A673 (cell line): ENCODE measurements at regions not wholly inside any gene's neighbourhood (a gene's known extent, or its start where the extent isn't known, plus 50 kb on each side); places are given as distances from the start of the nearest gene placed in this dataset.

Experiments used
- BruUV-seq: library from RNA; stranded (reverse); fragments of 400-500 nt; replicated peaks from 2 replicates; lab custom pipeline; 2021; lab: Mats Ljungman, UMichigan
- CTCF ChIA-PET: fragments of 300-600 bp; sonication (Branson Sonifier 250); formaldehyde crosslinking; loops from one replicate; lab custom pipeline; 2022; ENCODE audit warnings: antibody characterized with exemption; lab: Charles Lee
- POLR2A ChIA-PET: fragments of 300-600 bp; sonication (Branson Sonifier 250); formaldehyde crosslinking; loops from one replicate; lab custom pipeline; 2022; ENCODE audit warnings: antibody characterized with exemption; ENCODE audit not compliant: low non-redundant PET; lab: Charles Lee
- DNase-seq: peaks from one replicate; pipeline ENCODE4 v3.0.0-alpha.2; 2015; ENCODE audit warnings: low spot score
- H3K27ac ChIP-seq: fragments of 200-600 bp; sonication (generic); 2 replicates; pipeline ENCODE4 v1.5.1; 2016; ENCODE audit warnings: mixed run types, low read depth, mild to moderate bottlenecking, mixed read lengths, antibody characterized with exemption, low read length; ENCODE audit not compliant: poor library complexity, severe bottlenecking
- H3K27me3 ChIP-seq: fragments of 200-600 bp; sonication (generic); replicated peaks from 2 replicates; pipeline ENCODE4 v1.6.1; 2017; ENCODE audit warnings: mixed run types, low read depth, mild to moderate bottlenecking, mixed read lengths, antibody characterized with exemption, low read length; ENCODE audit not compliant: insufficient read depth, poor library complexity
- H3K36me3 ChIP-seq: fragments of 200-600 bp; sonication (generic); 2 replicates; pipeline ENCODE4 v1.6.1; 2016; ENCODE audit warnings: mixed run types, mild to moderate bottlenecking, mixed read lengths, antibody characterized with exemption, low read length; ENCODE audit not compliant: insufficient read depth, poor library complexity, severe bottlenecking
- H3K4me1 ChIP-seq: fragments of 200-600 bp; sonication (generic); 2 replicates; pipeline ENCODE4 v1.6.1; 2017; ENCODE audit warnings: mixed run types, mild to moderate bottlenecking, mixed read lengths, antibody characterized with exemption, low read length; ENCODE audit not compliant: insufficient read depth, poor library complexity, severe bottlenecking
- H3K4me3 ChIP-seq: fragments of 200-600 bp; sonication (generic); 2 replicates; pipeline ENCODE4 v1.5.1; 2016; ENCODE audit warnings: low read depth, mixed run types, mild to moderate bottlenecking, mixed read lengths, low read length; ENCODE audit not compliant: poor library complexity, severe bottlenecking
- H3K9me3 ChIP-seq: fragments of 200-600 bp; sonication (generic); 2 replicates; pipeline ENCODE4 v1.6.1; 2016; ENCODE audit warnings: mixed run types, low read depth, mild to moderate bottlenecking, mixed read lengths, antibody characterized with exemption, low read length; ENCODE audit not compliant: poor library complexity, severe bottlenecking
- CTCF ChIP-seq: fragments of 300-800, 200-600 bp; sonication (generic); conservative IDR thresholded peaks from 2 replicates; pipeline ENCODE4 v1.5.1; 2017; ENCODE audit warnings: low read depth, mild to moderate bottlenecking, antibody characterized with exemption, low read length, moderate library complexity, mixed read lengths
- EZH2 ChIP-seq: fragments of 200-600 bp; sonication (generic); IDR thresholded peaks from 2 replicates; pipeline ENCODE4 v1.6.1; 2017; ENCODE audit warnings: borderline replicate concordance, low read depth, mild to moderate bottlenecking, mixed read lengths, antibody characterized with exemption, low read length; ENCODE audit not compliant: poor library complexity, severe bottlenecking
- intact Hi-C: fragments of 100-400 bp; cut with micrococcal nuclease; formaldehyde crosslinking; loops from one replicate; pipeline ENCODE4 v1.10.0; 2022; ENCODE audit not compliant: unreplicated experiment

GRCh38 chr1:229942501-229942900 lies 124.5 kb upstream of the GALNT2 start:
- Histone ChIP-seq H3K4me3 (no peak overlapping the region), H3K27ac (no peak overlapping the region), H3K4me1 (peaks cover 9% of the 10 kb centered on the region), H3K9me3 (no peaks in the 10 kb centered on the region), H3K27me3 (no peaks in the 10 kb centered on the region), H3K36me3 (no peaks in the 10 kb centered on the region)
- CTCF ChIA-PET: no interaction called here
- TF ChIP-seq CTCF (no peak), EZH2 (no peak)
- intact Hi-C loops: no loop called here
- no TSS peak for BruUV-seq
- no peak for DNase-seq
- POLR2A ChIA-PET: no interaction called here

- peaks cover 9% of the 10 kb centered on the region for H3K4me1 ChIP-seq
- no peak for DNase-seq
- no peaks in the 10 kb centered on the region for H3K27me3 ChIP-seq
- ChIA-PET POLR2A (no interaction called here), CTCF (no interaction called here)
- BruUV-seq: no TSS peak
- TF ChIP-seq EZH2 (no peak), CTCF (no peak)
- no peak overlapping the region for H3K27ac ChIP-seq
- no peaks in the 10 kb centered on the region for H3K9me3 ChIP-seq
- intact Hi-C loops: no loop called here
- H3K36me3 ChIP-seq: no peaks in the 10 kb centered on the region
- no peak overlapping the region for H3K4me3 ChIP-seq
These were observed 123.8 kb upstream of the GALNT2 start for GRCh38 chr1:229943148-229943714.

GRCh38 chr1:229943988-229944743 lies 122.9 kb upstream of the GALNT2 start:
- no TSS peak for BruUV-seq
- CTCF ChIA-PET: no interaction called here

More at GRCh38 chr1:229943988-229944743, 122.9 kb upstream of the GALNT2 start:
- TF ChIP-seq EZH2 (no peak), CTCF (no peak)
- no peak overlapping the region for H3K4me3 ChIP-seq
- DNase-seq: no peak
- H3K9me3 ChIP-seq: no peaks in the 10 kb centered on the region
- no peaks in the 10 kb centered on the region for H3K36me3 ChIP-seq
- intact Hi-C loops: no loop called here
- POLR2A ChIA-PET: no interaction called here
- no peaks in the 10 kb centered on the region for H3K27me3 ChIP-seq
- H3K27ac ChIP-seq: no peak overlapping the region
- H3K4me1 ChIP-seq: peaks cover 9% of the 10 kb centered on the region
